ENCODE measurements at regions not wholly inside any gene's neighbourhood (a gene's known extent, or its start where the extent isn't known, plus 50 kb on each side); places are given as distances from the start of the nearest gene placed in this dataset.

DNA sequence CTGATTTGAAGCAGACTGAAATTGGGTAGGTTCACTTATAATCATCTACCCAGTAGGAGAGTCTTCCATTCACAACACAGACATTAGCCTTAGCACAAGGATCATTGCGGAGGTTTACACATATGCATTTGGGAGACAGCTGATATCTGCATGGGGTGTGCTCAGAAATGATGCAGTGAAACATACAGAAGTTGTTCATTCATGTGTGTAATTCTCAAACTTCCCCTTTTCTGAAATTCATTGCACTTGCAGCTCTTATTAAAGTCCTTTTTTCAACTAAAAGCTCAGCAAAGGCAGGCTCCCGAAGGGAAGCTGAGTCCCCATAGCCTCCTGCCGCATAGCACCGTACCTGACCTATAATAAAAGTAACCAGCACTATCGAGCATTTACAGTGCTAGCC is 218.3 kb upstream of the CRY1 start:
- TF ChIP-seq, protein P1, sequence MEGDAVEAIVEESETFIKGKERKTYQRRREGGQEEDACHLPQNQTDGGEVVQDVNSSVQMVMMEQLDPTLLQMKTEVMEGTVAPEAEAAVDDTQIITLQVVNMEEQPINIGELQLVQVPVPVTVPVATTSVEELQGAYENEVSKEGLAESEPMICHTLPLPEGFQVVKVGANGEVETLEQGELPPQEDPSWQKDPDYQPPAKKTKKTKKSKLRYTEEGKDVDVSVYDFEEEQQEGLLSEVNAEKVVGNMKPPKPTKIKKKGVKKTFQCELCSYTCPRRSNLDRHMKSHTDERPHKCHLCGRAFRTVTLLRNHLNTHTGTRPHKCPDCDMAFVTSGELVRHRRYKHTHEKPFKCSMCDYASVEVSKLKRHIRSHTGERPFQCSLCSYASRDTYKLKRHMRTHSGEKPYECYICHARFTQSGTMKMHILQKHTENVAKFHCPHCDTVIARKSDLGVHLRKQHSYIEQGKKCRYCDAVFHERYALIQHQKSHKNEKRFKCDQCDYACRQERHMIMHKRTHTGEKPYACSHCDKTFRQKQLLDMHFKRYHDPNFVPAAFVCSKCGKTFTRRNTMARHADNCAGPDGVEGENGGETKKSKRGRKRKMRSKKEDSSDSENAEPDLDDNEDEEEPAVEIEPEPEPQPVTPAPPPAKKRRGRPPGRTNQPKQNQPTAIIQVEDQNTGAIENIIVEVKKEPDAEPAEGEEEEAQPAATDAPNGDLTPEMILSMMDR (IDR thresholded peaks at IDR 0.05), result no peak
- H3K27me3 Mint-ChIP-seq (ENCODE audit: low read depth), result peaks cover 62% of the 10 kb centered on the region
- no peak for DNase-seq (ENCODE audit: low spot score)
- H3K36me3 Mint-ChIP-seq (ENCODE audit: low read depth), result no peaks in the 10 kb centered on the region
- H3K4me1 Mint-ChIP-seq (ENCODE audit: low read depth), result no peaks in the 10 kb centered on the region
- H3K4me3 Mint-ChIP-seq (ENCODE audit: unreplicated experiment), result no peak overlapping the region
- H3K9me3 Mint-ChIP-seq (ENCODE audit: low read depth), result no peaks in the 10 kb centered on the region
- H3K27ac Mint-ChIP-seq (ENCODE audit: unreplicated experiment), result no peak overlapping the region

DNA sequence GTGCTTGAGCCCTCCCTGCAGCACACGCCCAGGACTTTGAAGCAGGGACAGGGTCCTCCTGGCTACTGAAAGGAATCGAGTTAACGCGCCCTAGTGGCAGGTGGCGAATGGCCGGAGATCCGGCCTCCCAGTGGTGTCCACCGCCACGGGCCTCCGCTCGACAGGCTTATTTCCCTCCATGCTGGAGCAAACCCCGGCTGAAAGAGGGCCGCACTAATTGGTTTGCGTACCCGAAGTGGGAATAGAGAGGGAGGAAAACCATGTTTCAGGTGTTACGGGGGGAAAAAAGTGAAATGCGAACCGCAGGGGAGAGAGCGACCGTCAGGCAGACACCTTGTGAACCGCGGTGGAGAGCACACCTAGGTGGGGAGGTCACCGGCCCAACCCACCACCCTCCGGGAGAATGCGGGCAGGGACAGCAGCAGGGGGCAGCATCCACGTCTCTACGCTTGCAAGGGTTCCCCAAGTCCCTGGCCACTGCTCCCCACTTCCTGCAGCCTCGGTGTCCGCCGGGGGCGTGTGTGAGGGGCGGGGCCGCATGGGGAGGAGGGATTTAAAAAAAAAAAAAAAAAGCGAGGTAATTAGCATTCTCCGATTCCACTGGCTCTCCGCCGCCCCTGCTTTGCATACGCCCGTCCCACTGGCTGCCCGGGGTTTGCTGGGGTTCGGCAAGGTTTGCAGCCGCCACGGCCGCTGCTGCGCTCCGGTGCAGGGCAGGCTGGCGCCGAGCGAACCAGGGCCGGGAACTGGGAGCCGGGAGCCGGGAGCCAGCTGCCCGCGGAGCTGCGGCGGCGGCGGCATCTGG is 224.6 kb upstream of the CRY1 start:
- Mint-ChIP-seq H3K4me1 (ENCODE audit: low read depth) (peaks cover 23% of the 10 kb centered on the region), H3K9me3 (ENCODE audit: low read depth) (no peaks in the 10 kb centered on the region), H3K27me3 (ENCODE audit: low read depth) (peaks cover 69% of the 10 kb centered on the region), H3K36me3 (ENCODE audit: low read depth) (no peaks in the 10 kb centered on the region), H3K4me3 (ENCODE audit: unreplicated experiment) (peak overlapping the region; percentile 71), H3K27ac (ENCODE audit: unreplicated experiment) (no peak overlapping the region)
- TF ChIP-seq, protein P1 (IDR thresholded peaks at IDR 0.05), result peak; percentile 27
- DNase-seq (ENCODE audit: low spot score), result peak; percentile 89

DNA sequence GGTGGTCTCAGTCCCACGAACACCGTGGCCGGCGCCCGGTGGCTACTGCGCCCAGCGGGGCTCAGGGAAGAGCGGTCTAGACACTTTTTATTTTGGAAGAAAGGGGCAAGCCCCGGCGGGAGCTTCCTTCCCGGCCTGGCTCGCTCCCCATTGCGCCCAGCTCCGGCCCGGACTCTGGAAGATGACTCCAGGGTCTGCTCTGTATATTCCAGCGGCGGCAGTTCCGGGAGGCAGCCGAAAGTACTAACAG is 225.1 kb upstream of the CRY1 start:
- H3K4me3 Mint-ChIP-seq (ENCODE audit: unreplicated experiment), result peak overlapping the region; percentile 71
- no peaks in the 10 kb centered on the region for H3K9me3 Mint-ChIP-seq (ENCODE audit: low read depth)
- H3K27me3 Mint-ChIP-seq (ENCODE audit: low read depth), result peaks cover 68% of the 10 kb centered on the region
- TF ChIP-seq, protein P1 (IDR thresholded peaks at IDR 0.05), result no peak
- no peaks in the 10 kb centered on the region for H3K36me3 Mint-ChIP-seq (ENCODE audit: low read depth)
- DNase-seq (ENCODE audit: low spot score), result no peak
- H3K4me1 Mint-ChIP-seq (ENCODE audit: low read depth), result peaks cover 23% of the 10 kb centered on the region
- H3K27ac Mint-ChIP-seq (ENCODE audit: unreplicated experiment), result no peak overlapping the region

DNA sequence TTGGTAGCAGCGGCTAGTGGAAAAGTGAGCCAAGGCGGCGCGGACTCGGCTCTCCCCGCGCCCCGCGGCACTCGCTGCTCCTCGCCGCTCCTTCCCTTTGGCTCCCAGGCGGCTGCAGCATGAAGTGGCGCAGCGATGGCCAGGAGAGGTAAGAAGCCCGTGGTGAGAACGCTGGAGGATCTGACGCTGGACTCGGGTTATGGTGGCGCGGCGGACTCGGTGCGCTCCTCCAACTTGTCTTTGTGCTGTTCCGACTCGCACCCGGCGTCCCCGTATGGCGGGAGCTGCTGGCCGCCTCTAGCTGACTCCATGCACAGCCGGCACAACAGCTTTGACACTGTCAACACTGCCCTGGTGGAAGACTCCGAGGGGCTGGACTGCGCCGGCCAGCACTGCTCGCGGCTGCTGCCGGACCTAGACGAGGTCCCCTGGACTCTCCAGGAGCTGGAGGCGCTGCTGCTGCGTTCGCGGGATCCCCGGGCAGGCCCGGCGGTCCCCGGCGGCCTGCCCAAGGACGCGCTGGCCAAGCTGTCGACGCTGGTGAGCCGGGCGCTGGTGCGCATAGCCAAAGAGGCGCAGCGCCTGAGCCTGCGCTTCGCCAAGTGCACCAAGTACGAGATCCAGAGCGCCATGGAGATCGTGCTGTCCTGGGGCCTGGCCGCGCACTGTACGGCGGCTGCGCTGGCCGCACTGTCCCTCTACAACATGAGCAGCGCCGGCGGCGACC is 225.6 kb upstream of the CRY1 start:
- peaks cover 67% of the 10 kb centered on the region for H3K27me3 Mint-ChIP-seq (ENCODE audit: low read depth)
- H3K4me1 Mint-ChIP-seq (ENCODE audit: low read depth), result peaks cover 23% of the 10 kb centered on the region
- no peak overlapping the region for H3K27ac Mint-ChIP-seq (ENCODE audit: unreplicated experiment)
- TF ChIP-seq, protein P1 (IDR thresholded peaks at IDR 0.05), result no peak
- H3K36me3 Mint-ChIP-seq (ENCODE audit: low read depth), result no peaks in the 10 kb centered on the region
- no peak for DNase-seq (ENCODE audit: low spot score)
- peak overlapping the region; percentile 71 for H3K4me3 Mint-ChIP-seq (ENCODE audit: unreplicated experiment)
- H3K9me3 Mint-ChIP-seq (ENCODE audit: low read depth), result no peaks in the 10 kb centered on the region

DNA sequence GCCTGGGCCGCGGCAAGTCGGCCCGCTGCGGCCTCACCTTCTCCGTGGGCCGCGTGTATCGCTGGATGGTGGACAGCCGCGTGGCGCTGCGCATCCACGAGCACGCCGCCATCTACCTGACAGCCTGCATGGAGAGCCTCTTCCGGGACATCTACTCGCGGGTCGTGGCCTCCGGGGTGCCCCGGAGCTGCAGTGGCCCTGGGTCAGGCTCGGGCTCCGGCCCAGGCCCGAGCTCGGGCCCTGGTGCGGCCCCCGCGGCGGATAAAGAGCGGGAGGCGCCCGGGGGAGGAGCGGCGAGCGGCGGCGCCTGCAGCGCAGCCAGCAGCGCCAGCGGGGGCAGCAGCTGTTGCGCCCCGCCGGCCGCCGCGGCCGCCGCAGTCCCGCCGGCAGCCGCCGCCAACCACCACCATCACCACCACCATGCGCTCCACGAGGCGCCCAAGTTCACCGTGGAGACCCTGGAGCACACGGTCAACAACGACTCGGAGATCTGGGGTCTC is 226.2 kb upstream of the CRY1 start:
- Mint-ChIP-seq H3K27me3 (ENCODE audit: low read depth) (peaks cover 67% of the 10 kb centered on the region), H3K4me1 (ENCODE audit: low read depth) (peaks cover 23% of the 10 kb centered on the region), H3K27ac (ENCODE audit: unreplicated experiment) (no peak overlapping the region), H3K36me3 (ENCODE audit: low read depth) (no peaks in the 10 kb centered on the region), H3K9me3 (ENCODE audit: low read depth) (no peaks in the 10 kb centered on the region), H3K4me3 (ENCODE audit: unreplicated experiment) (peak overlapping the region; percentile 71)
- TF ChIP-seq, protein P1 (IDR thresholded peaks at IDR 0.05), result no peak
- DNase-seq (ENCODE audit: low spot score), result no peak

All from chondrocyte (in vitro differentiated cells).